PC-3 (cell line): ENCODE measurements at regions not wholly inside any gene's neighbourhood (a gene's known extent, or its start where the extent isn't known, plus 50 kb on each side); places are given as distances from the start of the nearest gene placed in this dataset.

ENCODE experiments used
- CTCF ChIP-seq: fragments of 300-600 bp; sonication (generic); conservative IDR thresholded peaks from 2 replicates; pipeline ENCODE4 v1.5.1; 2017; ENCODE audit warnings: antibody characterized with exemption, low read depth, mild to moderate bottlenecking, low read length
- EZH2 ChIP-seq: fragments of 300-600 bp; sonication (generic); IDR thresholded peaks from one replicate; pipeline ENCODE4 v1.6.1; 2017; ENCODE audit warnings: antibody characterized with exemption, mild to moderate bottlenecking, low read length; ENCODE audit not compliant: unreplicated experiment
- EZH2phosphoT487 ChIP-seq: fragments of 300-600 bp; sonication (generic); IDR thresholded peaks from 2 replicates; pipeline ENCODE4 v1.6.1; 2018; ENCODE audit warnings: mild to moderate bottlenecking, antibody characterized with exemption, low read length, borderline replicate concordance

DNA sequence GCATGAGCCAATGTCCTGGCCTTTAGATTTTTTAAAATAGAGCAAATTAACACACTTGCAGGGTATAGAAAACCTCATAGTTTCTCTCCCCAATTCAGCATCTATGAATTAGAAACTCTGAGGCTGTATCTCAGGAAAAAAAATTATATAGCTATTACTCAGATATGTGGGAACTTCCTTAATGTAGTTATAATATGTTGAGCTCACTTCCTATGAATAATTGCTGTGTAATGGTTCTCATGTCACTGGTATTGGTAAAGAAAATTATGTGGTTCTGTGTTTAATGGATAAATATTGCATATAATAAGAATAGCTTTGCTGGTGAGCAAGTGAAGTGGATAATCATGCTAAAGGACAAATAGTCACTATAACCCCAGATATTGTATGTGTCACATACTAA is 2019.8 kb downstream of the NCAM2 start:
- no peak for TF ChIP-seq CTCF
- TF ChIP-seq EZH2phosphoT487: no peak
- TF ChIP-seq EZH2: no peak
